Spleen (tissue), 11 donors: ENCODE measurements at regions not wholly inside any gene's neighbourhood (a gene's known extent, or its start where the extent isn't known, plus 50 kb on each side); places are given as distances from the start of the nearest gene placed in this dataset.

Experiments
- DNase-seq: peaks from one replicate; pipeline ENCODE4 v3.0.0-alpha.2; 2020
- H3K27ac ChIP-seq, 8 donors: fragments of 200-600 bp; sonication (generic) in 7 of 8; 1 replicate in 4 of 8; 2 replicates in 4 of 8; pipeline versions ENCODE4 v1.5.0 to v1.8.0; 2016 to 2021; ENCODE audit warnings: inconsistent platforms in 4 of 8, mild to moderate bottlenecking in 4 of 8, moderate library complexity in 1 of 8
- H3K27me3 ChIP-seq, 7 donors: fragments of 200-600 bp; sonication (generic) in 6 of 7; replicated peaks in 1 of 7; 1 replicate in 4 of 7; 2 replicates in 3 of 7; pipeline versions ENCODE4 v1.5.0 to v1.8.0; 2016 to 2021; ENCODE audit warnings: inconsistent platforms in 3 of 7, mild to moderate bottlenecking in 1 of 7
- H3K36me3 ChIP-seq, 6 donors: fragments of 200-600 bp; sonication (generic) in 5 of 6; 1 replicate in 4 of 6; 2 replicates in 2 of 6; pipeline versions ENCODE4 v1.5.0 to v1.8.0; 2016 to 2021; ENCODE audit warnings: inconsistent platforms in 2 of 6
- H3K4me1 ChIP-seq, 6 donors: fragments of 200-600 bp; sonication (generic) in 5 of 6; 1 replicate in 3 of 6; 2 replicates in 3 of 6; pipeline versions ENCODE4 v1.5.0 to v1.8.0; 2016 to 2021; ENCODE audit warnings: inconsistent platforms in 3 of 6
- H3K4me3 ChIP-seq, 8 donors: fragments of 200-600 bp; sonication (generic) in 7 of 8; 1 replicate in 4 of 8; 2 replicates in 4 of 8; pipeline versions ENCODE4 v1.5.0 to v1.8.0; 2016 to 2021; ENCODE audit warnings: inconsistent platforms in 4 of 8, mild to moderate bottlenecking in 4 of 8, moderate library complexity in 2 of 8
- H3K9me3 ChIP-seq, 8 donors: fragments of 200-600 bp; sonication (generic) in 7 of 8; 1 replicate in 4 of 8; 2 replicates in 4 of 8; pipeline versions ENCODE4 v1.5.0 to v1.8.0; 2016 to 2021; ENCODE audit warnings: inconsistent platforms in 4 of 8
- CTCF ChIP-seq, 11 experiments: fragments of 200-600 bp in 7 of 11; fragments of 450-650 bp in 4 of 11; sonication (generic) in 4 of 11; IDR thresholded peaks in 8 of 11; conservative IDR thresholded peaks in 3 of 11; 1 replicate in 7 of 11; 2 replicates in 4 of 11; pipeline versions ENCODE4 v1.4.0 to v1.8.0; 2016 to 2021; ENCODE audit warnings: antibody characterized with exemption in 11 of 11, inconsistent platforms in 4 of 11, mild to moderate bottlenecking in 1 of 11
- POLR2A ChIP-seq, 3 donors: fragments of 450-650 bp; IDR thresholded peaks; one replicate each; pipeline ENCODE4 v1.5.1; 2017; ENCODE audit warnings: antibody characterized with exemption in 3 of 3, mild to moderate bottlenecking in 1 of 3
- POLR2AphosphoS5 ChIP-seq, 3 donors: sonication (generic); formaldehyde crosslinking; IDR thresholded peaks; one replicate each; pipeline ENCODE4 v1.5.1; 2017; ENCODE audit warnings: antibody characterized with exemption in 3 of 3
- WGBS, 5 donors: extraction: QIAGEN DNeasy Blood & Tissue Kit in 3 of 5; methylation state at CpG; one replicate each; pipeline versions ENCODE4 v1.1.5 to v1.1.7; 2013 to 2018; 5-methylcytosine and 5-hydroxymethylcytosine counted together
- intact Hi-C: fragments of 100-400 bp; cut with DNase I; formaldehyde crosslinking; loops from one replicate; pipeline ENCODE4 v1.15.0; 2023; ENCODE audit warnings: low total_unique reads
- donor health status: healthy with polysubstance abuse.
- donor health status: DM: no; HTN: no; CAD: no; lungs with moderate emphysema.
- donor health status: DM: no; HTN: no; CAD: no.
- donor health status: Bipolar disorder and iron deficiency.
- donor health status: healthy.
- donor health status: DM: no; HTN: no; CAD: no.
- donor health status: DM: yes; HTN: yes; CAD: no.

GRCh38 chr7:42573881-42574672 lies 337.1 kb upstream of the GLI3 start:
- Histone ChIP-seq H3K4me1 (no peaks in the 10 kb centered on the region), H3K36me3 (no peaks in the 10 kb centered on the region), H3K9me3 (peaks cover 0 to 11% (median 5%) of the 10 kb centered on the region in 8 donors), H3K27ac (no peak overlapping the region), H3K27me3 (no peaks in the 10 kb centered on the region), H3K4me3 (no peak overlapping the region)
- DNase-seq = no peak
- WGBS, 5 donors = 54 to 74% (median 67%) methylated on average over 7 of the region's 7 CpGs
- intact Hi-C loops = no loop called here
- TF ChIP-seq POLR2A (IDR thresholded peaks at IDR 0.05) (no peak), CTCF (IDR thresholded peaks at IDR 0.05 in 8 of 11, conservative IDR thresholded peaks at IDR 0.05 in 3 of 11) (no peak), POLR2AphosphoS5 (IDR thresholded peaks at IDR 0.05) (no peak)

GRCh38 chr7:42572561-42572960 lies 335.6 kb upstream of the GLI3 start:
- H3K9me3 ChIP-seq = no peaks in the 10 kb centered on the region
- H3K4me3 ChIP-seq = no peak overlapping the region
- 56 to 63% (median 59%) methylated on average over 1 of the region's 1 CpG for WGBS, 5 donors
- H3K27ac ChIP-seq = no peak overlapping the region
- TF ChIP-seq CTCF (IDR thresholded peaks at IDR 0.05 in 8 of 11, conservative IDR thresholded peaks at IDR 0.05 in 3 of 11) = no peak
- no peak for TF ChIP-seq POLR2A (IDR thresholded peaks at IDR 0.05)
- TF ChIP-seq POLR2AphosphoS5 (IDR thresholded peaks at IDR 0.05) = no peak
- H3K4me1 ChIP-seq = no peaks in the 10 kb centered on the region
- DNase-seq = no peak
- no peaks in the 10 kb centered on the region for H3K36me3 ChIP-seq
- H3K27me3 ChIP-seq = no peaks in the 10 kb centered on the region
- intact Hi-C loops = no loop called here

- WGBS, 5 donors = 76 to 85% (median 84%) methylated on average over 8 of the region's 8 CpGs
- Histone ChIP-seq H3K4me3 (no peak overlapping the region), H3K9me3 (no peaks in the 10 kb centered on the region), H3K36me3 (no peaks in the 10 kb centered on the region), H3K4me1 (no peaks in the 10 kb centered on the region), H3K27ac (no peak overlapping the region), H3K27me3 (no peaks in the 10 kb centered on the region)
- no peak for DNase-seq
- intact Hi-C loops = no loop called here
- TF ChIP-seq CTCF (IDR thresholded peaks at IDR 0.05 in 8 of 11, conservative IDR thresholded peaks at IDR 0.05 in 3 of 11) (no peak), POLR2AphosphoS5 (IDR thresholded peaks at IDR 0.05) (no peak), POLR2A (IDR thresholded peaks at IDR 0.05) (no peak)
These were observed 335.0 kb upstream of the GLI3 start for GRCh38 chr7:42572056-42572455.

- no peaks in the 10 kb centered on the region for H3K4me1 ChIP-seq
- H3K27ac ChIP-seq = no peak overlapping the region
- DNase-seq = no peak
- TF ChIP-seq CTCF (IDR thresholded peaks at IDR 0.05 in 8 of 11, conservative IDR thresholded peaks at IDR 0.05 in 3 of 11) (no peak), POLR2A (IDR thresholded peaks at IDR 0.05) (no peak), POLR2AphosphoS5 (IDR thresholded peaks at IDR 0.05) (no peak)
- no peaks in the 10 kb centered on the region for H3K27me3 ChIP-seq
- no peak overlapping the region for H3K4me3 ChIP-seq
- H3K9me3 ChIP-seq = peaks cover 0 to under 1% (median 0%) of the 10 kb centered on the region in 8 donors
- no peaks in the 10 kb centered on the region for H3K36me3 ChIP-seq
- intact Hi-C loops = no loop called here
- whole genome bisulfite sequencing, 5 donors = 82 to 95% (median 88%) methylated on average over 2 of the region's 2 CpGs
These were observed 333.9 kb upstream of the GLI3 start for GRCh38 chr7:42570944-42571343.
